Fibroblast of villous mesenchyme (primary cell): ENCODE measurements at regions not wholly inside any gene's neighbourhood (a gene's known extent, or its start where the extent isn't known, plus 50 kb on each side); places are given as distances from the start of the nearest gene placed in this dataset.

Experiments used
- DNase-seq: peaks from one replicate; pipeline ENCODE4 v3.0.0-alpha.2; 2010; ENCODE audit warnings: low read depth
- H3K4me3 ChIP-seq: 2 replicates; pipeline ENCODE4 v1.5.1; 2011; ENCODE audit warnings: low read depth, mild to moderate bottlenecking, low read length
- TF ChIP-seq, protein P1 (sequence below): IDR thresholded peaks from 2 replicates; pipeline ENCODE4 v1.5.1; 2012; ENCODE audit warnings: low read depth, mild to moderate bottlenecking, low read length; ENCODE audit not compliant: insufficient read depth

DNA sequence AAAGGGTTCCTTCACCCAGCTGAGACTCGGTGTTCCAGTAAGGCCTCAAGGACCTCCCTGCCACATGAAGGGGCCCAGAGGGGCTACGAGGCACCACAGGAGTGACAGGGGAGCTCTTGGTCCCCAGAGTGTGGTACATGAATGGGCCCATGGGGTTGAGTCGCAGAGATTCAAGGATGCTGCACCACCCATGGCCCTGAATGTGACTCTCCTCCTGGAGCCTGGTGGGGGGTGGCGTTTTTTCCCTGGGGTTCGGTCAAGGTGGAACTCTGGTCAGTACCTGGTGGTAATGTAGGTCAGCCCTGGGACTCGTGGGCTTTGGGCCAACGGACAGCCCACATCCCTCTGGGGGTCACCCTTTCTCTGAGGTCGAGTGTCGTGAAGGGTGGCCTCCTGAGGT lies 204.0 kb downstream of the UBE3A start:
- no peak overlapping the region for H3K4me3 ChIP-seq
- no peak for DNase-seq
- TF ChIP-seq, protein P1, sequence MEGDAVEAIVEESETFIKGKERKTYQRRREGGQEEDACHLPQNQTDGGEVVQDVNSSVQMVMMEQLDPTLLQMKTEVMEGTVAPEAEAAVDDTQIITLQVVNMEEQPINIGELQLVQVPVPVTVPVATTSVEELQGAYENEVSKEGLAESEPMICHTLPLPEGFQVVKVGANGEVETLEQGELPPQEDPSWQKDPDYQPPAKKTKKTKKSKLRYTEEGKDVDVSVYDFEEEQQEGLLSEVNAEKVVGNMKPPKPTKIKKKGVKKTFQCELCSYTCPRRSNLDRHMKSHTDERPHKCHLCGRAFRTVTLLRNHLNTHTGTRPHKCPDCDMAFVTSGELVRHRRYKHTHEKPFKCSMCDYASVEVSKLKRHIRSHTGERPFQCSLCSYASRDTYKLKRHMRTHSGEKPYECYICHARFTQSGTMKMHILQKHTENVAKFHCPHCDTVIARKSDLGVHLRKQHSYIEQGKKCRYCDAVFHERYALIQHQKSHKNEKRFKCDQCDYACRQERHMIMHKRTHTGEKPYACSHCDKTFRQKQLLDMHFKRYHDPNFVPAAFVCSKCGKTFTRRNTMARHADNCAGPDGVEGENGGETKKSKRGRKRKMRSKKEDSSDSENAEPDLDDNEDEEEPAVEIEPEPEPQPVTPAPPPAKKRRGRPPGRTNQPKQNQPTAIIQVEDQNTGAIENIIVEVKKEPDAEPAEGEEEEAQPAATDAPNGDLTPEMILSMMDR: no peak

DNA sequence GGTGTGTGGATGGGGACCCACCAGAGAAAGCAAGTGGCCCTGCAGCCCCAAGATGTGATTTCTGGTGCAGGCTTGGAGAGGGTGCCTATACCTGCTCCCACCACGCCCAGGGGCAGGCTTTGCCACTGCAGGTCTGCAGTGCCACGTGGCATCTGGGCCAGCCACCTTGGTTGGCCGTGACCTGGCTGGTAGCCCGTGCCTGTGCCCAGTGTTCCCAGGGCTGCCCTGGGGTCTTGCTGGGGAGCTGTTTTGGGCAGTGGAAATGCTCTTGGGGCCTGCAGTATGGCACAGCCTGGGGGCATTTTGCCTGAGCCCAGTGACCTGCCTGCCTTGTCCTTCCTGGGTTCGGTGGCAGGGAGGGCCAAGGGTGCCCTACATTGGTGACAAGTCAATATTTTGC lies 203.4 kb downstream of the UBE3A start:
- no peak overlapping the region for H3K4me3 ChIP-seq
- DNase-seq: no peak
- TF ChIP-seq, protein P1: no peak

DNA sequence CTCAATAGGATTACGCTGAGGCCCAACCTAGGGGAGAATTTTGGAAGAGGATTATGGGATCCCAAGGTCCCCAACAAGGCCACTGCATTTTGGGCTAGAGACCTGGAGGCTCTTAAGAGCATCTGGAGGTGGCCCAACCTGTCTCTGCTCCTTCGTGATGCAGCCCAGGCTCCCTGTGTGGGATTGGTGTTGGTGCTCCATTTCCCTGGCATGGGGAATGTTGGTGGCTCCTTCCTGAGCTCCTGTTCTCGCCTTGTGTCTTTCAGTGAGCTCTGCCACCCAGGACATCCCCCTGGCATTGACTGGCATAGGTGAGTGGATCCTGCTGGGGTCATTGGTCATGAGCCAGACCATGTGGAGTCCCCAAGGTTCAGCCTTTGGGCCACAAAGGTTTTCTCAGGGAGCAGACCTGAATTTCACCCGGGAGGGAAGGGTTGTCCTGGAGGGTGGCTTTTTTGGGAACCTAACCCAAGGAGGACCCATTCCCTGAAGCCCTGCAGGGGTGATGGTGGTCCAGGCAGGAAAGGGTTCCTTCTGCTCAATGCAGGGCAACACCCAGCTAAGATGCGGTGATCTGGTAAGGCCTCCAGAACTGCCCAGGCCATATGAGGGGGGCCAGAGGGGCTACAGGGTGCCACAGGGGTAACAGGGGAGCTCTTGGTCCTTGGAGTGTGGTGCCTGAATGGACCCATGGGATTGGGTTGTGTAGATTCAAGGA lies 202.5 kb downstream of the UBE3A start:
- DNase-seq: no peak
- TF ChIP-seq, protein P1: no peak

DNA sequence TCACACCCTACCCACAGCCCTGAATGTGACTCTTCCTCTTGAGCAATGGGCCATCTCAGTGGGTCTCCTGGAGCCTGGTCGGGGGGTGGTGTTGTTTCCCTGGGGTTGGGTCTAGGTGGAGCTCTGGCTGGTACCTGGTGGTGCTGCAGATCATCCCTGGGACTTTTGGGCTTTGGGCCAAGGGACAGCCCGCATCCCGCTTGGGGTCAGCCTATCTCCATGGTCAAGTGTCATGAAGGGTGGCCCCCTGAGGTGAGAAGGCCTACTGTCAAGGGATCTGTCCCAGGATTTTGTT lies 202.0 kb downstream of the UBE3A start:
- no peak overlapping the region for H3K4me3 ChIP-seq
- no peak for DNase-seq
- TF ChIP-seq, protein P1: no peak

More for the DNA sequence above, 202.5 kb downstream of the UBE3A start:
- no peak overlapping the region for H3K4me3 ChIP-seq

DNA sequence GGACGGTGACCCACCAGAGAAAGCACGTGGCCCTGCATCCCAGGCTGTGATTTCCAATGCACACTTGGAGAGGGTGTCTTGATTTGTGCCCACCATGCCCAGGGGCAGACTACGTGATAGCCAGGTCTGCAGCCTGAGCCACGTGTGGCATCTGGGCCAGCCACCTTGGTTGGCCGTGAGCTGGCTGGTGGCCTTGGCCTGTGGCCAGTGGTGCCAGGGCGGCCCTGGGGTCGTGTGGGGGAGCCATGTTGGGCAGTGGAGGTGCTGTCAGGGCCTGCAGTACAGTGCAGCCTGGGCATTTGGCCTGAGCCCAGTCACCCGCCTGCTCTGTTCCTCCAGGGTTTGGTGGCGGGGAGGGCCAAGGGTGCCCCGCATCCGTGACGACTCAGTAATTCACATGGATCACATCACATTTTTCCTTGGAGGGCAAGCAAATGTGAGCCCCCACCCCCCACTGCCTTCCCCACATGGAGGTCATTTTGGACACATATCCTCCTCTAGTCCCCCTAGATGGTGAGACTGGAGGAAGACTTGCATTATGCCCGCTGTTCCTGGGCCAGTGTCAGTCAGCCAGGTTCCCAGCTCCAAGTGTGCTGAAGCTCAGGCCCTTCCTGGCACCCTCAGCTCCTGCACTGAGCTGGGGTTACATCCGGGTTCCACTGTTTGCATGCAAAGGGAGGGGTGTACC lies 201.4 kb downstream of the UBE3A start:
- TF ChIP-seq, protein P1: no peak
- no peak for DNase-seq
- no peak overlapping the region for H3K4me3 ChIP-seq

DNA sequence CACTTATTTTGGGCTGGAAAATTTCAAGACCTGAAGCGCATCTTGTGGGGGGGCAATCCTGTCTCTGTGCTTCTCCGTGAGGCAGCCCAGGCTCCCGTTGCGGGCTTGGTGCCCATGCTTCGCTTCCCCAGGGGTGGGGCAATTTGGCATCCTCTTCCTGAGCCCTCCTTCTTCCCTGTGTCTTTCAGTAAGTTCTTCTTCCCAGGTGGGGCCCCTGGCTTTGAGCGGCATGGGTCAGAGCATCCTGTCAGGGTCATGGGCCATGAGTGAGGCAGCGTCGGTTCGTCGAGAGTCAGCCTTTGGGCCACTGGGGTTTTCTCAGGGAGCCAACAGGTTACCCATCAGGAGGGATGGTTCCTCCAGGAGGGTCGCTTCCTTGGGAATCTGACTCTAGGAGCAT lies 200.7 kb downstream of the UBE3A start:
- H3K4me3 ChIP-seq: no peak overlapping the region
- TF ChIP-seq, protein P1: no peak
- no peak for DNase-seq
